UCSD-AML1 (cell line): ENCODE measurements at regions not wholly inside any gene's neighbourhood (a gene's known extent, or its start where the extent isn't known, plus 50 kb on each side); places are given as distances from the start of the nearest gene placed in this dataset.

ENCODE experiments used
- DNase-seq: peaks from one replicate; lab custom pipeline; 2025; ENCODE audit not compliant: unreplicated experiment; lab: John Stamatoyannopoulos, UW

GRCh38 chr4:134024251-134024650, 177.3 kb downstream of the PABPC4L start:
- no peak for DNase-seq

GRCh38 chr4:134019657-134020056, 181.9 kb downstream of the PABPC4L start:
- DNase-seq = no peak

- no peak for DNase-seq
Observed at GRCh38 chr4:134018846-134019245, 182.7 kb downstream of the PABPC4L start.

GRCh38 chr4:134001057-134001456, 200.5 kb downstream of the PABPC4L start:
- DNase-seq = no peak

- no peak for DNase-seq
Observed at GRCh38 chr4:133997436-133997835, 204.2 kb downstream of the PABPC4L start.

- no peak for DNase-seq
Observed at GRCh38 chr4:133996431-133997121, 205.0 kb downstream of the PABPC4L start.

GRCh38 chr4:133995243-133995960, 206.2 kb downstream of the PABPC4L start:
- no peak for DNase-seq

GRCh38 chr4:133982533-133983224, 218.9 kb downstream of the PABPC4L start:
- no peak for DNase-seq

GRCh38 chr4:133981327-133981726, 220.3 kb downstream of the PABPC4L start:
- no peak for DNase-seq

GRCh38 chr4:133972586-133972985, 229.0 kb downstream of the PABPC4L start:
- DNase-seq = no peak

GRCh38 chr4:133969202-133969848, 232.3 kb downstream of the PABPC4L start:
- no peak for DNase-seq

- DNase-seq = no peak
Observed at GRCh38 chr4:133968174-133968573, 233.4 kb downstream of the PABPC4L start.

- DNase-seq = no peak
Observed at GRCh38 chr4:133960975-133961374, 240.6 kb downstream of the PABPC4L start.

- no peak for DNase-seq
Observed at GRCh38 chr4:133943081-133943480, 258.5 kb downstream of the PABPC4L start.

GRCh38 chr4:133938061-133938460, 263.5 kb downstream of the PABPC4L start:
- DNase-seq = no peak

- no peak for DNase-seq
Observed at GRCh38 chr4:133929531-133930239, 271.9 kb downstream of the PABPC4L start.

- DNase-seq = no peak
Observed at GRCh38 chr4:133921280-133922195, 280.1 kb downstream of the PABPC4L start.

GRCh38 chr4:133920236-133920635, 281.4 kb downstream of the PABPC4L start:
- no peak for DNase-seq

GRCh38 chr4:133910165-133910564, 291.4 kb downstream of the PABPC4L start:
- no peak for DNase-seq

GRCh38 chr4:133903029-133903428, 298.6 kb downstream of the PABPC4L start:
- DNase-seq = no peak
